ENCODE measurements at regions not wholly inside any gene's neighbourhood (a gene's known extent, or its start where the extent isn't known, plus 50 kb on each side); places are given as distances from the start of the nearest gene placed in this dataset.
A peak's percentile ranks its signal among the peaks of the same experiment; 100 is the strongest.

- peaks cover 3% of the 10 kb centered on the region; the same call in 1 of the 2 replicates for H3K27me3 Mint-ChIP-seq (ENCODE audit: insufficient read depth)
- no peak for TF ChIP-seq CTCF (IDR thresholded peaks at IDR 0.05)
- H3K4me1 Mint-ChIP-seq (ENCODE audit: low read depth) = no peaks in the 10 kb centered on the region; the same call in 1 of the 2 replicates
- DNase-seq = no peak
- no peak overlapping the region for H3K27ac Mint-ChIP-seq
- peaks cover 62% of the 10 kb centered on the region for H3K9me3 Mint-ChIP-seq
- H3K36me3 Mint-ChIP-seq (ENCODE audit: low read depth) = peaks cover 5% of the 10 kb centered on the region
- no peak overlapping the region for H3K4me3 Mint-ChIP-seq
These were observed 1402.0 kb downstream of the BRD1 start for GRCh38 chr22:48425641-48426040.

- no peak overlapping the region for H3K27ac Mint-ChIP-seq
- DNase-seq = no peak
- TF ChIP-seq CTCF (IDR thresholded peaks at IDR 0.05) = no peak
- H3K27me3 Mint-ChIP-seq (ENCODE audit: insufficient read depth) = peaks cover 3% of the 10 kb centered on the region; the same call in 1 of the 2 replicates
- peaks cover 5% of the 10 kb centered on the region for H3K36me3 Mint-ChIP-seq (ENCODE audit: low read depth)
- H3K4me3 Mint-ChIP-seq = no peak overlapping the region
- peaks cover 64% of the 10 kb centered on the region for H3K9me3 Mint-ChIP-seq
- no peaks in the 10 kb centered on the region; the same call in 1 of the 2 replicates for H3K4me1 Mint-ChIP-seq (ENCODE audit: low read depth)
These were observed 1402.6 kb downstream of the BRD1 start for GRCh38 chr22:48425091-48425506.

- H3K4me1 Mint-ChIP-seq (ENCODE audit: low read depth) = no peaks in the 10 kb centered on the region; the same call in 1 of the 2 replicates
- no peak for DNase-seq
- no peak overlapping the region for H3K4me3 Mint-ChIP-seq
- H3K36me3 Mint-ChIP-seq (ENCODE audit: low read depth) = peaks cover 5% of the 10 kb centered on the region
- no peak overlapping the region for H3K27ac Mint-ChIP-seq
- peaks cover 3% of the 10 kb centered on the region; the same call in 1 of the 2 replicates for H3K27me3 Mint-ChIP-seq (ENCODE audit: insufficient read depth)
- H3K9me3 Mint-ChIP-seq = peaks cover 68% of the 10 kb centered on the region
- no peak for TF ChIP-seq CTCF (IDR thresholded peaks at IDR 0.05)
These were observed 1403.0 kb downstream of the BRD1 start for GRCh38 chr22:48424661-48425060.

- Mint-ChIP-seq H3K27me3 (ENCODE audit: insufficient read depth) (peaks cover 3% of the 10 kb centered on the region; the same call in 1 of the 2 replicates), H3K27ac (no peak overlapping the region), H3K4me1 (ENCODE audit: low read depth) (no peaks in the 10 kb centered on the region; the same call in 1 of the 2 replicates), H3K36me3 (ENCODE audit: low read depth) (peaks cover 4% of the 10 kb centered on the region), H3K4me3 (no peak overlapping the region), H3K9me3 (peaks cover 70% of the 10 kb centered on the region)
- DNase-seq = no peak
- TF ChIP-seq CTCF (IDR thresholded peaks at IDR 0.05) = no peak
These were observed 1403.5 kb downstream of the BRD1 start for GRCh38 chr22:48424201-48424627.

GRCh38 chr22:48423481-48423911 is 1404.2 kb downstream of the BRD1 start:
- no peaks in the 10 kb centered on the region for H3K36me3 Mint-ChIP-seq (ENCODE audit: low read depth)
- peaks cover 3% of the 10 kb centered on the region; the same call in 1 of the 2 replicates for H3K27me3 Mint-ChIP-seq (ENCODE audit: insufficient read depth)
- no peak for TF ChIP-seq CTCF (IDR thresholded peaks at IDR 0.05)
- H3K4me3 Mint-ChIP-seq = no peak overlapping the region
- peaks cover 69% of the 10 kb centered on the region for H3K9me3 Mint-ChIP-seq
- DNase-seq = peak; percentile 4
- H3K27ac Mint-ChIP-seq = no peak overlapping the region
- no peaks in the 10 kb centered on the region; the same call in 1 of the 2 replicates for H3K4me1 Mint-ChIP-seq (ENCODE audit: low read depth)
